MM.1S (cell line): ENCODE measurements at regions not wholly inside any gene's neighbourhood (a gene's known extent, or its start where the extent isn't known, plus 50 kb on each side); places are given as distances from the start of the nearest gene placed in this dataset.

Source experiments
- DNase-seq: peaks from one replicate; pipeline ENCODE4 v3.0.0-alpha.2; 2015
- H2AFZ ChIP-seq: fragments of 300-600 bp; sonication (generic); 2 replicates; pipeline ENCODE4 v1.6.0; 2016; ENCODE audit warnings: antibody characterized with exemption, low read length
- H3F3A ChIP-seq: fragments of 300-600 bp; sonication (generic); 2 replicates; pipeline ENCODE4 v1.6.1; 2016; ENCODE audit warnings: mild to moderate bottlenecking, antibody characterized with exemption, low read length, moderate library complexity, mixed read lengths; ENCODE audit not compliant: insufficient read depth
- H3K27ac ChIP-seq: fragments of 300-600 bp; sonication (generic); 2 replicates; pipeline ENCODE4 v1.5.1; 2016; ENCODE audit warnings: mild to moderate bottlenecking, low read length
- H3K27me3 ChIP-seq: fragments of 300-600 bp; sonication (generic); replicated peaks from 2 replicates; pipeline ENCODE4 v1.6.0; 2016; ENCODE audit warnings: low read length; ENCODE audit not compliant: insufficient read depth
- H3K36me3 ChIP-seq: fragments of 300-600 bp; sonication (generic); replicated peaks from 2 replicates; pipeline ENCODE4 v1.6.1; 2016; ENCODE audit warnings: mild to moderate bottlenecking, low read length, mixed read lengths; ENCODE audit not compliant: insufficient read depth
- H3K4me1 ChIP-seq: fragments of 300-600 bp; sonication (generic); 2 replicates; pipeline ENCODE4 v1.6.1; 2016; ENCODE audit warnings: low read length, mixed read lengths
- H3K4me2 ChIP-seq: fragments of 300-600 bp; sonication (generic); 2 replicates; pipeline ENCODE4 v1.6.0; 2016; ENCODE audit warnings: low read depth, low read length
- H3K4me3 ChIP-seq: fragments of 300-600 bp; sonication (generic); 2 replicates; pipeline ENCODE4 v1.5.1; 2016; ENCODE audit warnings: low read length, mixed read lengths
- H3K79me2 ChIP-seq: fragments of 300-600 bp; sonication (generic); 2 replicates; pipeline ENCODE4 v1.6.1; 2016; ENCODE audit warnings: mixed run types, low read length, mixed read lengths
- H3K9ac ChIP-seq: fragments of 300-600 bp; sonication (generic); 2 replicates; pipeline ENCODE4 v1.6.1; 2016; ENCODE audit warnings: low read length, mixed read lengths
- H3K9me2 ChIP-seq: fragments of 300-600 bp; sonication (generic); replicated peaks from 2 replicates; pipeline ENCODE4 v1.6.1; 2016; ENCODE audit warnings: mild to moderate bottlenecking, low read length, mixed read lengths; ENCODE audit not compliant: insufficient read depth
- H3K9me3 ChIP-seq: fragments of 300-600 bp; sonication (generic); replicated peaks from 2 replicates; pipeline ENCODE4 v1.6.1; 2016; ENCODE audit warnings: mild to moderate bottlenecking, low read length, mixed read lengths; ENCODE audit not compliant: insufficient read depth
- H4K20me1 ChIP-seq: fragments of 300-600 bp; sonication (generic); 2 replicates; pipeline ENCODE4 v1.6.1; 2016; ENCODE audit warnings: mild to moderate bottlenecking, low read length, moderate library complexity, mixed read lengths; ENCODE audit not compliant: insufficient read depth
- CTCF ChIP-seq: fragments of 300-600 bp; sonication (generic); IDR thresholded peaks from 2 replicates; pipeline ENCODE4 v1.5.1; 2016; ENCODE audit warnings: antibody characterized with exemption, low read length, mixed read lengths
- EZH2 ChIP-seq: fragments of 300-600 bp; sonication (generic); optimal IDR thresholded peaks from 2 replicates; pipeline ENCODE3; 2017; ENCODE audit warnings: low read depth, mild to moderate bottlenecking, antibody characterized with exemption, low read length, mixed read lengths
- EZH2phosphoT487 ChIP-seq: fragments of 300-600 bp; sonication (generic); IDR thresholded peaks from 2 replicates; pipeline ENCODE4 v1.6.1; 2018; ENCODE audit warnings: antibody characterized with exemption, low read length

GRCh38 chr7:28292834-28293526 lies 112.4 kb upstream of the JAZF1 start:
- Histone ChIP-seq H3K79me2 (no peaks in the 10 kb centered on the region), H3K9me2 (no peaks in the 10 kb centered on the region), H3K36me3 (no peaks in the 10 kb centered on the region), H3F3A (no peaks in the 10 kb centered on the region), H3K27me3 (no peaks in the 10 kb centered on the region), H3K4me1 (no peaks in the 10 kb centered on the region), H4K20me1 (no peaks in the 10 kb centered on the region), H3K9ac (no peak overlapping the region), H3K27ac (no peak overlapping the region), H3K4me3 (no peak overlapping the region), H2AFZ (no peak overlapping the region), H3K9me3 (no peaks in the 10 kb centered on the region), H3K4me2 (no peak overlapping the region)
- no peak for DNase-seq
- TF ChIP-seq EZH2phosphoT487: no peak
- no peak for TF ChIP-seq CTCF
- TF ChIP-seq EZH2: no peak

GRCh38 chr7:28293527-28293835 lies 112.9 kb upstream of the JAZF1 start:
- H2AFZ ChIP-seq: no peak overlapping the region
- H3K27me3 ChIP-seq: no peaks in the 10 kb centered on the region
- no peaks in the 10 kb centered on the region for H3K9me2 ChIP-seq
- no peaks in the 10 kb centered on the region for H3F3A ChIP-seq
- no peaks in the 10 kb centered on the region for H3K9me3 ChIP-seq
- no peak for TF ChIP-seq EZH2
- no peak overlapping the region for H3K4me3 ChIP-seq
- no peak overlapping the region for H3K27ac ChIP-seq
- H3K4me2 ChIP-seq: no peak overlapping the region
- H4K20me1 ChIP-seq: no peaks in the 10 kb centered on the region
- H3K9ac ChIP-seq: no peak overlapping the region
- DNase-seq: no peak
- H3K79me2 ChIP-seq: no peaks in the 10 kb centered on the region
- no peaks in the 10 kb centered on the region for H3K4me1 ChIP-seq
- H3K36me3 ChIP-seq: no peaks in the 10 kb centered on the region

GRCh38 chr7:28296571-28297483 lies 115.5 kb upstream of the CREB5 start:
- DNase-seq: peak; percentile 55
- H4K20me1 ChIP-seq: no peaks in the 10 kb centered on the region
- H3K4me1 ChIP-seq: no peaks in the 10 kb centered on the region
- no peak overlapping the region for H3K4me3 ChIP-seq
- H3K4me2 ChIP-seq: no peak overlapping the region
- no peaks in the 10 kb centered on the region for H3K79me2 ChIP-seq
- TF ChIP-seq CTCF (peak; percentile 71), EZH2phosphoT487 (no peak)
- no peak overlapping the region for H3K27ac ChIP-seq
- H3K36me3 ChIP-seq: no peaks in the 10 kb centered on the region
- H3K27me3 ChIP-seq: no peaks in the 10 kb centered on the region
- H3F3A ChIP-seq: no peaks in the 10 kb centered on the region
- no peak overlapping the region for H3K9ac ChIP-seq
- H3K9me3 ChIP-seq: no peaks in the 10 kb centered on the region
- H2AFZ ChIP-seq: no peak overlapping the region
- no peaks in the 10 kb centered on the region for H3K9me2 ChIP-seq
